GM19043 (cell line): ENCODE measurements at regions not wholly inside any gene's neighbourhood (a gene's known extent, or its start where the extent isn't known, plus 50 kb on each side); places are given as distances from the start of the nearest gene placed in this dataset.
"Not testable (repeated sequence)": the region's sequence is repeated elsewhere in the genome, so short reads cannot be mapped to it uniquely, and the experiment has no call there.

Experiments
- ATAC-seq: cut with Tn5 transposase; IDR thresholded peaks from one replicate; pipeline ENCODE4 v1.9.1; 2021; ENCODE audit warnings: low read depth; ENCODE audit not compliant: unreplicated experiment

GRCh38 chr9:29004988-29005387 is 1431.7 kb upstream of the C9orf72 start:
- ATAC-seq, result no peak

- no peak for ATAC-seq
These were observed 1433.3 kb upstream of the C9orf72 start for GRCh38 chr9:29006628-29007027.

- ATAC-seq, result no peak
These were observed 1439.6 kb upstream of the C9orf72 start for GRCh38 chr9:29012911-29013310.

- ATAC-seq, result no peak
These were observed 1448.4 kb upstream of the C9orf72 start for GRCh38 chr9:29021632-29022031.

- ATAC-seq, result no peak
These were observed 1465.1 kb upstream of the C9orf72 start for GRCh38 chr9:29038332-29038731.

GRCh38 chr9:29039258-29039657 is 1466.0 kb upstream of the C9orf72 start:
- no peak for ATAC-seq

- ATAC-seq, result no peak
These were observed 1469.8 kb upstream of the C9orf72 start for GRCh38 chr9:29043072-29043471.

GRCh38 chr9:29044959-29045358 is 1471.7 kb upstream of the C9orf72 start:
- ATAC-seq, result no peak

GRCh38 chr9:29060041-29060440 is 1486.8 kb upstream of the C9orf72 start:
- ATAC-seq, result no peak

- ATAC-seq, result no peak
These were observed 1489.2 kb upstream of the C9orf72 start for GRCh38 chr9:29062446-29062845.

GRCh38 chr9:29063031-29063430 is 1489.8 kb upstream of the C9orf72 start:
- no peak for ATAC-seq

GRCh38 chr9:29066141-29066640 is 1492.9 kb upstream of the C9orf72 start:
- ATAC-seq, result no peak

- no peak for ATAC-seq
These were observed 1495.2 kb upstream of the C9orf72 start for GRCh38 chr9:29068461-29068860.

GRCh38 chr9:29069376-29069775 is 1496.1 kb upstream of the C9orf72 start:
- no peak for ATAC-seq

GRCh38 chr9:29078063-29078666 is 1504.9 kb upstream of the C9orf72 start:
- no peak for ATAC-seq

- no peak for ATAC-seq
These were observed 1527.5 kb upstream of the C9orf72 start for GRCh38 chr9:29100762-29101161.

- ATAC-seq, result not testable (repeated sequence)
These were observed 1530.9 kb upstream of the C9orf72 start for GRCh38 chr9:29104166-29104565.

GRCh38 chr9:29118555-29118954 is 1545.3 kb upstream of the C9orf72 start:
- no peak for ATAC-seq

- ATAC-seq, result no peak
These were observed 1553.5 kb upstream of the C9orf72 start for GRCh38 chr9:29126783-29127182.

- ATAC-seq, result no peak
These were observed 1556.5 kb upstream of the C9orf72 start for GRCh38 chr9:29129763-29130162.

- no peak for ATAC-seq
These were observed 1571.2 kb upstream of the C9orf72 start for GRCh38 chr9:29144476-29144875.

GRCh38 chr9:29150606-29151005 is 1577.3 kb upstream of the C9orf72 start:
- ATAC-seq, result no peak
